HK-2 (cell line): ENCODE measurements at regions not wholly inside any gene's neighbourhood (a gene's known extent, or its start where the extent isn't known, plus 50 kb on each side); places are given as distances from the start of the nearest gene placed in this dataset.
A peak's percentile ranks its signal among the peaks of the same experiment; 100 is the strongest.

Experiments
- DNase-seq: peaks from one replicate; pipeline ENCODE4 v3.0.0-alpha.2; 2018; ENCODE audit not compliant: unreplicated experiment

DNA sequence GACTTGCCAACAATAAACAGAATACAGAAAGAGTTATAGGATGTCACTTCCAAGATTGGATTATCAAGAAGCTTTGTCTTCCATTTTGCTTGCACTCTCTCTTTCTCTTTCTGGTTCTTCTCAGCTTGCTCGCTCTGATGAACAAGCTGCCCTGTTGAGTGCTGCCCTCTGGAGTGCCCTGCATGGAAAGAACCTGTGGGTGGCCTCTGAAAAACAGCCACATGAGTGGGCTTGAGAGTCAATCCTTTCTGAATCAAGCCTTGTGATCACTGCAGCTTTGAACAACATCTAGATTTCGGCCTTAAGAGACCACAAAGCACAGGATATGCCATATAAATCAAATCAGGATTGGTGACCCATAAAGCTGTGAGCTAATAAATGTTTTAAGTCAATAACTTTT is 185.1 kb downstream of the KIF2B start:
- no peak for DNase-seq

DNA sequence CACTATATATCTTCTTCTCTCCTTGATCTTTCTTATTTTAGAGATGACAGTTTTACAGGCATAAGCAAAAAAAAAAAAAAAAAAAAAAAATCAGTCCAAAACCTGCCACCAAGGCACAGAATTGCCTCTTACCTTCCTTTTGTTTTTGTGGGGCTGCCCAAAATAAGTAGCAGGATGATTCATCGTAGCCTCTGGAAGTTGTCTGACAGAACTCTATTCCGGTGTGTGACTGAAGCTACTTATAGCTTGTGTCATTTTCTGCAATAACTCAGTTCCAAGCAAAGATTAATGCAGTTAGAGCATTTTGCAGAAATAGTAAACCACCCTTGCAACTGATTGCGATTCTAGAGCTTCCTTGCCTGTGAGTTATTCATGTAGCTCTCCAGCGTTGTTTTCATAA is 186.8 kb downstream of the KIF2B start:
- DNase-seq, result no peak

DNA sequence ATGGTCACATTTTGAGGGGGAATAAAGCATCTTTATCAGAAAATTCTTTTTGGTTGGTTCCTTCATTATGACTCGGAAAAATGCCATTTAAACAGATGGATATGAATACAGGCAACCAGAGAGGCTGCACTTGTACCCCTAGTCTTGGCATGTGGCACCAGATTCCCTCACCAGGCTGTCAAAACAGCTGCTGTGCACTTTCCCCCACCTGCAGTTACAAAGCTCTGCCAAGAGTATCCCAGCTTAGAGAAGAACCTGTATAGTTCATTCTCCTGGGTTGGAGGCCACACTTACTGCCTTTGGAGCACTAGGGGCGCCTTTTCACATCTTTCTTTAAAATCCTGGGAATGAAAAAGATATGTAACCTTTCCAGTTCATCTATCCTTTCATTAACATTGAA is 190.3 kb downstream of the KIF2B start:
- DNase-seq, result no peak

- no peak for DNase-seq
These were observed 193.0 kb downstream of the KIF2B start for GRCh38 chr17:54015734-54016133.

- no peak for DNase-seq
These were observed 198.7 kb downstream of the KIF2B start for GRCh38 chr17:54021418-54021817.

DNA sequence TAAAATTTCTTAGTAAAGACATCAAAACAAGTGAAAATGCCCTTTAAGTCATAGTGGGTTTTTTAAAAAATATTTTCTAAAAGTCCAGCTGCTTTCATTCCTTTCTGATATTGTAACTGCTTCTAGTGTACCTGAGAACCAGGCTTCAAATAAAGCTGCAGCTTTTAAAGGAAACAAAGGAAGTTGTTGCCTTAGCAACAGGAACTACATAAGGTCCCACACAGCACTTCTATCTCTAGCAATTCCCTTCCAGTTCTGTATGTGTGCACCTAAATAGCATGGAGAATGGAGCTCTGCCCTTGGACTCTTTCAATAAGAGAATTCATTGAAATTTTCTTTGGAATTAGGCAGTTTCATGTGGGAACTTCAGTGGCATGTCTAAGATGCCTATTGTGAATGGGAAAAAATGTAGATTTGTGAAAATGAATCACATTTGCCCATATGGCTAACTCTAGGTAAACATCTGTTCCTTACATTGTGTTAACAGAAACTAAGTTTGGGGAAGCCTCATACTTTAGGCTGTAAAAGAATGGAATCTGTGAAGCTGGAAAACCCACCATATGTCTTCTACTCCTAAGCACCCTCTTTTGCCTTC is 206.4 kb downstream of the KIF2B start:
- no peak for DNase-seq

- DNase-seq, result no peak
These were observed 207.3 kb downstream of the KIF2B start for GRCh38 chr17:54029986-54030385.

DNA sequence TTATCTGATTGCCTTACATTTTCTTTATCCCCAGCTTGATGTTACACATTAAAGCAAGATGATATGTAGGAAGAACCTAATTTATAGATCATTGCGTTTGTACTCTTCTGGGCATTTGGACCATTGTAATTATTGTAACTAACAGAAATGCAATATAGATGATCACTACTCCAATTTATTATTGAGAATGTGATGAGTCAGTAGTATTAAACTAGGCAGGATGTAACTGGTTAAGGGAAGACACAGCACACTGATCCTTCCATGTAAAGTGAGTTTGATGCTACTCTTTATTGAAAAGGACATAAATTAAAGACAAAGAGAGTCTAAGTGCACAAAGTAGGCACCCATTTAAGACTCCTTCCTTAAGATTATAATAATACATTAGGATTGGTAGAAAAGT is 223.8 kb downstream of the KIF2B start:
- no peak for DNase-seq

- DNase-seq, result no peak
These were observed 240.9 kb downstream of the KIF2B start for GRCh38 chr17:54063639-54064038.

- no peak for DNase-seq
These were observed 262.3 kb downstream of the KIF2B start for GRCh38 chr17:54085020-54085419.

- DNase-seq, result no peak
These were observed 263.2 kb downstream of the KIF2B start for GRCh38 chr17:54085934-54086333.

GRCh38 chr17:54096216-54096615 is 273.5 kb downstream of the KIF2B start:
- no peak for DNase-seq

GRCh38 chr17:54099221-54099620 is 276.5 kb downstream of the KIF2B start:
- no peak for DNase-seq

DNA sequence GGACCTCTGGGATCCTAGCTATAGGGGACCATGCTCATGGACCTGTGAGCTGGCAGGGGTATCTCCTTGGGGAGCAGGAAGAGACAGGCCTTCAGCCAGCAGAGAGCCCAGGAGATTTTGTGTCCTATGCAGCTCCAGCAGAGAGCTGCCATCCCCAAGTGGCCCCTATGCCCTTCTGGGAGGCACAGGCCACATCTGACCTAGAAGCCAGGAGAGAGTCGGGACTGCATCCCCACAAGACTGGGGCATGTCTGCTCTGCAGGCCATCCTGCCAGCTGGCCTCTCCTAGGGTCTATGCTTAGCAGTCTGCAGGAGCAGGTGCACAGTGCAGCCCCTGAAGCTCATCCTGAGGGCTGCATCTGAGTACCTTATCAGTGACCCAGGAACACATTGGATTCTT is 279.5 kb downstream of the KIF2B start:
- DNase-seq, result no peak

DNA sequence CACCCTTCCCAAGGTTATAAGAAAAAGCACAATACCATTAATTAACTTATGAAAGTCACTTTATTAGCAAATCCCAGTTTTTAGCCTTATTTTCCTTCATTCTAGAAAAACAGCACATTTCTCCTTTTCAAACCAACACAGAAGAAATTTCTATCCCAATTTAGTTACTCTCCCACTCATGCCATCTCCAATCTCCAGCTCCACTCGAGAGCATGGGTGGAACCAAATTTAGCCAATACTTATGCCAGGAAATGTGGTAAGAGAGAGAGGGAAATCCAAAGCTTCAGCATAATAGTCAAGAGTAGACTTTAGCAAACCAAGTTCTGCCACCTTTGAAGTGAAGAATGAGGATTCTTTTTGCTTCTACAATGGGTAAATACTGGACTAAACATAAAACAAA is 288.8 kb downstream of the KIF2B start:
- no peak for DNase-seq

DNA sequence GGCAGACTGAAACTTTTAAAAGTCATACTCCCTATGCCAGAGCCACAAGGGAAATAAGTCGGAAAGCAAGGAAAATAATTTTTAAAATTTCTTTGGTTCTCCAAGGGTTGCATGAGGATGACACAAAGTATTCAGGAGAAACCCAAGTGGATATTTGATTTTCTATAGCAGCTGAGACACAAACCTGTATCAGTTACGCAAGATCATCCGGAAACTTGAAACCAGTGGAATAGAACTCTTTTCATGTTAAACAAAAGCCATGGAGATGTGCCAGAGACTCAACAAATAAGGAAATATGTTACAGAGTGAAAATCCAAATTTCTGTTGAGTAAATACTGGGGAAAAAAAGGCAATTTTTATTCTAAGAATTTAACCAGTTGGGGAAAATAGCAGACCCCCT is 294.7 kb downstream of the KIF2B start:
- no peak for DNase-seq

GRCh38 chr17:54124456-54124855 is 301.7 kb downstream of the KIF2B start:
- DNase-seq, result no peak

DNA sequence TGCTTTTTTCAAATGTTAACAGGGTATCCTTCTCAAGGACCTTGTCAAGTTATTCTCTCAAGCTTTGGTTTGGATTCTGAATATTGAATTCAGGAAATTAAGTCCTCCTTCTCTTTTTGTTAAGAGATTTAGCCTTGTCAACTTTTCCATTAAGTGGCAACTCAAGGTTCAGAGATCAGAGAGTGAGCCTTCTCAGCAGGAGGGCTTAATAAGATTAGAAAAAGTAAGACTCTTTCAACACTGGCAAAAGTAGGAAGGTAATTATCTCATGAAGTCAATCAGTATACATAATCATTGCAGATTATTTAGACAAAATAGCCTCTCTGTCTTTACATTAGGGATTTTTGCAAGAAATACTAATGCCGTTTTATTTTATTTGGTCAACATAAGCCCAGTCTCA is 330.7 kb downstream of the KIF2B start:
- no peak for DNase-seq

DNA sequence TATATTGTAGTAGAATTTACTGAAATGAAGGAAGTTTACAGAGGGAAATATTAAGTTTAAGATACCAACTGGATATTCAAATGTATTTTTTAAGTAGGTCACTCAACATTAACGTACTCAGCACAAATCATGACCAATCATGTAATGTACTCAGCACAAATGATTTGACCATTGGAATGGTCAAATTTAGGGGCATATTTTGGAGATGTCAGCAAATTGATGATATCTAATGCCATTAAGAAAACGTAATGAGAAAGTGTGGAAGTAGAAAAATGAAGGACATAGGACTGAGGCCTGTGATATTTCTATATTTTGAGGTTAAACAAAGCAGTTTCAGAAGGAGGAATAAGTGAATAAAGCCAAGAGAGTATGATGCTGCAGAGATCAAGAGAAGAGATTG is 334.8 kb downstream of the KIF2B start:
- no peak for DNase-seq

- peak; percentile 9 for DNase-seq
These were observed 349.6 kb downstream of the KIF2B start for GRCh38 chr17:54172096-54172984.

- no peak for DNase-seq
These were observed 350.2 kb downstream of the KIF2B start for GRCh38 chr17:54172985-54173316.

DNA sequence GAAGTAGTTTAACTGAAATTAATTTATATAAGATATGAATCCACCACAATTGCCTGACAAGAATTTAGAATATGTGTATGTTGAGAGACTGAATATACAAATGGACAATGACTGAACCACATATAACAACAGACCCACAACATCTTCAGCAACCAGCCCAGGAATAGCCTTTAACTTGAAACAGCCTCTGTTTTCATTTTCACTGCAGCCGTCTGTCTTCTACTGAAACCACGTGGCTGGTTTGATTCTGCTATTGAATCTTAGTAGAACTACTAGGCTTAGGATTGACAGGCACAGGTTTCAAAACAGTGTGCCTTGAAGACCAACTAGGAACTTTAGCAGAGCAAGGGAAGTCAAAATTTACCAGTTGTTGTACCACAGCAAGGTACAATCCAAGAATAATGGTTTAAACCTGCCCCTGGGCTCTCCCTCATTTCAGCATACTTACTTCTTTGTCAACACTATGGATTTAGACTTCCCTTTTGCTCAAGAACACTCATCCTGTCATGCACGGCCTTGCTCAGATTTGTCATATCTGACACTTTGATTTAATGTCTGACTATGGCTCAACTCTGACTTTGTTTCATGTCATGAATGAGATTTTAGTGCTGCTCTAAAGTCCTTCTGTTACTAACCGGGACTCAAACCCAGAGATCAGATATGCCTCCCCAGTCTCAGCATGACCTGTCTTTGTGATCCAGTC is 355.0 kb downstream of the KIF2B start:
- DNase-seq, result no peak

- no peak for DNase-seq
These were observed 358.2 kb downstream of the KIF2B start for GRCh38 chr17:54180950-54181349.
